NCI-H1092 treated with DMSO at 0.1 percent for 48 hours (cell line): ENCODE measurements at regions not wholly inside any gene's neighbourhood (a gene's known extent, or its start where the extent isn't known, plus 50 kb on each side); places are given as distances from the start of the nearest gene placed in this dataset.

Experiments used
- DNase-seq: peaks from one replicate; lab custom pipeline; 2025; lab: John Stamatoyannopoulos, UW

DNA sequence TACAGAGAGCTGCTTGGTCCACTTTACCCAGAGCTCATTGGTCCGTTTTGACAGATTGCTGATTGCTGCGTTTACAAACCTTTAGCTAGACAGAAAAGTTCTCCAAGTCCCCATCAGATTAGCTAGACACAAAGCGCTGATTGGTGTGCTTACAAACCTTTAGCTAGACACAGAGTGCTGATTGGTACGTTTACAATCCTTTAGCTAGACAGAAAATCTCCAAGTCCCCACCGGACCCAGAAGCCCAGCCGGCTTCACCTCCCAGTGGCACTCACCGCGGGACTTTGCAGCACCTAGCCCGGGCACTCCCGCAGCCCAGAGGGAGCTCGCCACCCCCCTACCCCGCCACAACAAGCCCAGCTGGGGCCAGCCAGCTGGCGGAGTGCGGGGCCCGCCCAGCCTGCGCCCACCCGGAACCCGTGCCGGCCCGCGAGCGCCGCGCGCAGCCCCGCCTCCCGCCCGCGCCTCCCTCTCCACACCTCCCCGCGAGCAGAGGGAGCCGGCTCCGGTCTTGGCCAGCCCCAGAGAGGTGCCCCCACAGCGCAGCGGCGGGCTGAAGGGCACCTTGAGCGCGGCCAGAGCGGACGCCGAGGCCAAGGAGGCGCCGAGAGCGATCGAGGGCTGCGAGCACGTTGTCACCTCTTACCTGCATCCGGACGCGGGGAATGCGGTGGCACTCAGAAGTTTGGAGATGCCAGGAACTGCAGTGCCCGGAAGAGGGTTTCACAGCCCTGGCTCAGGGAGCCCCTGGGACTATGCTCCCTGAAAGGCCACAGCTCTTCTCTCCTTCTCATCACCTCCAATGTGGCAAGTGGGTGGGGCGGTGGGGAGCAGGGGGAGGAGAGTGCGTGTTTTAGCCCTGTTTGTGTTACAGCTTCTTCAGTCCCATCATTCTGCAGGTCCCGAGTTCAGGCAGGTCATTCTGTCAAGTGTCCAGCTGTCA is 1504.5 kb downstream of the CDH11 start:
- no peak for DNase-seq

DNA sequence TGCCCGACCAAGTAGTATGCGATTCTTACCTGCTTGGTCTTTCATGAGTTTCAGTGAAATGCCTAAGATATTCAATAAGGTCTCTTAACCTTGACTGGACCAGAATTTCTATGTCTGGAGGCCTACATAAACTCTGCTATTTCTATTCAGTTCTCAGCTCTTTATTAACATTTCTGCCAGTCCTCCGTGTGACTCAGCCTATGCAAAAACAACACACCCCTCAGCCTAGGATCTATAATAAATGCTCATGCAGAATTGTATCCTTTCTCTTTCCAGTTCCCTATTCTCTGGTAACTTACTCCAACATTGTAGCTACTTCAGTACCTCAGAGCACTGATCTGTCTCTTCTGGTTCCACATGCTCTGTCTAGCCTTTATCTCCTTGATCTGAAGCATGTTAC is 1507.4 kb downstream of the CDH11 start:
- no peak for DNase-seq

DNA sequence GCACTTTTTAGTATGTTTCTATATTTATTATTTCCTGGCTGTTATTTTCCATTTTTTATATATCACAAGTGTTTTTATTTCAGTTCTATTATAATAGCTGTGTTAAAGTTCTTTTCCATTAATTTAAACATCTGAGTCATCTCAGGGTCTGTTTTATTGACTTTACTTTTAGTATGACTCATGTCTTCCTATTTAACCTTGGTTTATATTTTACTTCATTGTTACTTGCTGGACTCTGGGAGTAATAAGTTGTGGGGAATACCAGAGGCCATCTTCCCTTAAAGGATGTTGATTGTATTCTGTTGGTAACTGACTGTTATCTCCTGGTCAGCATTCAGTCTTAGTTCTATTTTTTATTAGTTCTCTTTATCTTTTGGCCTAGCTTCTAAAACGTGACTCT is 1508.2 kb downstream of the CDH11 start:
- DNase-seq = no peak

DNA sequence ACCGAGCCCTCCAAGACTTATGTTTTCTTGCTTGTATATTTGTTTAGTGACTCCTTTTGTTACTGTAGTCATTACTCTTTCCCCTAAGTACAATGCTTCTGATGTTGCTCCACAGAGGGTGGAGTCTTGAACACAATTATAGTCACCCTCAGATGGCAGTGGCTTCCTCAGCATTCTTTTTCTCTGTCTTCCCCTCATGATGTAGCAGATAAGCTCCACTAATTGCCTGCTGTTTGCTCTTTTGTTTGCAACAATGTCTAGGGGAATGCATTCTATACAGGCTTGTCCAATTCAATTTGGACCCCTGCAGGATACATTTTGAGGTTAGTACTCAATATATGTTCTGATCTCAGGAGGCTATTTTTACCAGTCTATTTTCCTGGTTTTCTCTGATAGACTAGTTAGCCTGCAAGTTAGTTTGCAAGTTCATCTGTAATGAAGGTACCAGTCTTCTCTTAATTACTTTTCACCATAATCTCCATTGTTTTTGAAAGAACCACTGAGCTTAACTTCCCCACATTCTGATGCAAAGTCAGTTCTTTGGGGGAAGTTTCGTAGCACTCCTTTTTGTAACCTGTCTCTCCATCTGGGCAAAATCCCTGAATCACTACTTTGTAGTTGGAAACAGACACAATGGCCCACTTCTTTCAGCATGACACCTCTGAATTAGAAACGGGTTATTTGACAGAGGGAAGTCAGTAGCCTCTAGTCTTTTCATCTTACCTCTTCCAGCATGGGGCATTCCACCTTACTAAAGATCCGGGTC is 1509.2 kb downstream of the CDH11 start:
- no peak for DNase-seq

- DNase-seq = no peak
These were observed 1515.1 kb downstream of the CDH11 start for GRCh38 chr16:63606778-63607177.

GRCh38 chr16:63602206-63602927 is 1519.5 kb downstream of the CDH11 start:
- no peak for DNase-seq

GRCh38 chr16:63596716-63597115 is 1525.1 kb downstream of the CDH11 start:
- no peak for DNase-seq

DNA sequence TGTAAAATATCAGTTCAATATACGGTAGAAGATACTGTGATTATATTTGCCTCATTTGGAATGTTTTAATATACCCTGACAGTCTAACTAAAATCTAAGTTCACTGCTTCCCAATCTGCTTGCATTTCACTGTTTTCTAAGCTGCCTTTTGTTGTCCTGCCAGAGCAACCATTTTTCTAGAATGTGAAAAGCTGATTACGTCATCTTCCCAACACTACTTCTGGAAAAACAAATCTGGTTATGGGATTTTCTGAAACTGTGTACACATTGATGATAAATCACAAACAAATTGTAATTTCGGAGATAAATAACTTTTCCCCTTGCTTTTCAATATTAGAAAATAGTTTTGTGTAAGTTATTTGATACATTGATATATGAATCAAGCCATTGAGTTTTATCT is 1529.0 kb downstream of the CDH11 start:
- DNase-seq = no peak

- no peak for DNase-seq
These were observed 1540.3 kb downstream of the CDH11 start for GRCh38 chr16:63581570-63581969.

DNA sequence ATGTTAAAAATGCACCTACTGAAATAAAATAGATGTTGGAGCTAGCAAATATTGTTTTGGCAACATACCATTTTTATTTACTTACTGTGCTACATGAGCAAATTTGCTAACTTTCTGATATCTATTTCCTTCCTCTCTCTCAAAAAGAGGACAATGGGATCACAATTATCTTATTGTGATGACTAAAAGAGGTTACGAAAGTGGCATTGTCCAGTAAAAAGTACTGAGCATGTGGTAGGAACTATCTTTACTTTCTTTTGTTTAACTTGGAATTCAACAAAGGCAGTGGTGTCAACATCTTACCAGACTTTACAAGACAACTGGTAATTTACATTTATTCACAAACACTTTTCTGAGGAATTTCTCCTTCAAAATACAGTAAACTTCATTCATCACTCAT is 1542.6 kb upstream of the CDH8 start:
- no peak for DNase-seq

GRCh38 chr16:63577891-63578290 is 1541.7 kb upstream of the CDH8 start:
- no peak for DNase-seq

- no peak for DNase-seq
These were observed 1538.8 kb upstream of the CDH8 start for GRCh38 chr16:63575041-63575440.

DNA sequence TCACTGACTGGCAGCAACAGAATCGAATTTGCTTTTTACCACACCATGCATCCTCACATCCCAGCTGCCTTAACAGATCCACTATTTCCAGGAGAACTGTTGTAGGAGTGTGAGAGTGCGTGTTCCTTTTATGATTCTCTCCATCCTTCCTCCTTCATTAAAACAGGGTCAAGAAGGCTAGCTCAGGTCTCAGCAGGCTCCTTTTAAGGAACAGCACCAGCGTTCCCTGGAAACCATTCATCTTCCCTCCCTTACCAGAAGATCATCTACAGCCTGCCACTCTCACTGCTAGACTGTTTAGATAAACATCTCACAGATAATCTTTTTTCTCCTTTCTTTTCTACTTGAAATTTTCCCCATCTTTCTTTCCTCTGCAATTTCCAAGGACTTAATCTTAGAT is 1531.9 kb upstream of the CDH8 start:
- no peak for DNase-seq

DNA sequence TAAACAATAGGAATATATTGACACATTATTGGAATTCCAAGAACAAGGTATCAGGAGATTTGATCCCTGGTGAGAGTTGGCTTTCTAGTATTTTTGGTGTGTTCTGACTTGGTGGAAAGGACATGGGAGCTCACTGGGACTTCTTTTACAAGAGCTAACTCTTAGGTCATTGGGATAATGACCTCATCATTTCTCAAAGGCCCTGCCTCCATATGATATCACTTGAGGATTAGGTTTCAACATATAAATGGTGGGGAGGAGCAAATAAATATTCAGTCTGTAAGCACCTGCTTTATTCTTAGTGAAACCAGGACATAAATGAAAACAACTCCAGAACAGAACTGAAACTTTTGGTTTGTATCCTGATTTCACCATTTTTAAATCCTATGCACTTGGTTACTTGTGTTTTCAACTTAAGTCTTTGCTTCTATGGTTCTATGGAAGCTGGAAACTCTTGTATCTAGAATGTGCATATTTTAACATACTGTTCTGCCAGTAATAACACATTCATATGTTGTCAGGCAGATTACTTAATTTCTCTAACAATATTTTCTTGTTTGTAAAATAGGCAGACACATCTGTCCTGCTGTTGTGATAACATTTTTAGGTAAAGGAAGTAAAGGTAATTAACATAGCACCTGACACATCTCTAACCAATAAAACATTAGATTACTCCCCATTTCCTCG is 1527.7 kb upstream of the CDH8 start:
- no peak for DNase-seq

GRCh38 chr16:63553980-63554379 is 1517.7 kb upstream of the CDH8 start:
- DNase-seq = no peak

- no peak for DNase-seq
These were observed 1503.0 kb upstream of the CDH8 start for GRCh38 chr16:63539276-63539675.

DNA sequence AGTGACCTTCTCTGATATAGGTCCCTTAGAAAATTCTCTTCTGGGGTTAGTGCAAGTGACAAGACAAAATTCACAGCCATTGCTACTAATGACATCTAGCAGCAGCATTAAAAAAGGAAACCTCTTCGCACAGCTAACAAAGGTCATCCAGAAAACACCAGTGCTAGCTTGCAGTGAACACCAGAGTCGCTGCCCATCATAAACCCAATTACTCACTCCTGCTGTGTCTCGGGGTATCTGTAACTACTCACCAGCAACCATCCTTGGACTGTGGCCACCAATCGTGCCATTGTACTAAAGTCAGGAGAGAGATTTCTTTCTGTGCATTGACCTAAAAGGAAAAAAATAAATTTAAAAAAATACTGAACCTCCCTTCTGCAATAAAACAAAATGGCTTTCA is 1494.7 kb upstream of the CDH8 start:
- no peak for DNase-seq

- DNase-seq = no peak
These were observed 1494.0 kb upstream of the CDH8 start for GRCh38 chr16:63530208-63530607.

- DNase-seq = no peak
These were observed 1491.2 kb upstream of the CDH8 start for GRCh38 chr16:63527404-63527803.

- DNase-seq = no peak
These were observed 1480.2 kb upstream of the CDH8 start for GRCh38 chr16:63516394-63516793.

- DNase-seq = no peak
These were observed 1476.7 kb upstream of the CDH8 start for GRCh38 chr16:63512910-63513309.

- no peak for DNase-seq
These were observed 1461.2 kb upstream of the CDH8 start for GRCh38 chr16:63497408-63497807.
